NCI-H146 (cell line): ENCODE measurements at regions not wholly inside any gene's neighbourhood (a gene's known extent, or its start where the extent isn't known, plus 50 kb on each side); places are given as distances from the start of the nearest gene placed in this dataset.

ENCODE experiments used
- DNase-seq: peaks from one replicate; lab custom pipeline; 2025; lab: John Stamatoyannopoulos, UW

GRCh38 chr12:103011974-103012763 lies 54.7 kb downstream of the ASCL1 start:
- DNase-seq, result no peak

- DNase-seq, result no peak
Measured at GRCh38 chr12:103012884-103013283, 55.4 kb downstream of the ASCL1 start.

GRCh38 chr12:103013741-103014300 lies 56.3 kb downstream of the ASCL1 start:
- DNase-seq, result peak; percentile 77

GRCh38 chr12:103016381-103016780 lies 58.9 kb downstream of the ASCL1 start:
- DNase-seq, result no peak

GRCh38 chr12:103020839-103021238 lies 63.4 kb downstream of the ASCL1 start:
- no peak for DNase-seq

GRCh38 chr12:103021538-103022218 lies 64.2 kb downstream of the ASCL1 start:
- no peak for DNase-seq

- no peak for DNase-seq
Measured at GRCh38 chr12:103024650-103025049, 67.2 kb downstream of the ASCL1 start.

- peak; percentile 53 for DNase-seq
Measured at GRCh38 chr12:103026643-103027042, 69.2 kb downstream of the ASCL1 start.

- no peak for DNase-seq
Measured at GRCh38 chr12:103028881-103029639, 71.6 kb downstream of the ASCL1 start.

GRCh38 chr12:103036581-103037214 lies 79.2 kb downstream of the ASCL1 start:
- no peak for DNase-seq

- no peak for DNase-seq
Measured at GRCh38 chr12:103043531-103044486, 86.3 kb downstream of the ASCL1 start.

GRCh38 chr12:103046154-103046553 lies 88.7 kb downstream of the ASCL1 start:
- DNase-seq, result no peak

- no peak for DNase-seq
Measured at GRCh38 chr12:103050273-103050672, 92.8 kb downstream of the ASCL1 start.

GRCh38 chr12:103053089-103053488 lies 95.6 kb downstream of the ASCL1 start:
- no peak for DNase-seq

- DNase-seq, result no peak
Measured at GRCh38 chr12:103073630-103074029, 116.2 kb downstream of the ASCL1 start.

- no peak for DNase-seq
Measured at GRCh38 chr12:103075848-103076247, 118.4 kb downstream of the ASCL1 start.

- no peak for DNase-seq
Measured at GRCh38 chr12:103077108-103077773, 119.8 kb downstream of the ASCL1 start.

- DNase-seq, result peak; percentile 92
Measured at GRCh38 chr12:103085541-103085940, 128.1 kb downstream of the ASCL1 start.

GRCh38 chr12:103086471-103086870 lies 129.0 kb downstream of the ASCL1 start:
- DNase-seq, result no peak

- DNase-seq, result no peak
Measured at GRCh38 chr12:103093499-103094106, 136.1 kb downstream of the ASCL1 start.
